ENCODE measurements at regions not wholly inside any gene's neighbourhood (a gene's known extent, or its start where the extent isn't known, plus 50 kb on each side); places are given as distances from the start of the nearest gene placed in this dataset.
"Not testable (repeated sequence)": the region's sequence is repeated elsewhere in the genome, so short reads cannot be mapped to it uniquely, and the experiment has no call there.

DNA sequence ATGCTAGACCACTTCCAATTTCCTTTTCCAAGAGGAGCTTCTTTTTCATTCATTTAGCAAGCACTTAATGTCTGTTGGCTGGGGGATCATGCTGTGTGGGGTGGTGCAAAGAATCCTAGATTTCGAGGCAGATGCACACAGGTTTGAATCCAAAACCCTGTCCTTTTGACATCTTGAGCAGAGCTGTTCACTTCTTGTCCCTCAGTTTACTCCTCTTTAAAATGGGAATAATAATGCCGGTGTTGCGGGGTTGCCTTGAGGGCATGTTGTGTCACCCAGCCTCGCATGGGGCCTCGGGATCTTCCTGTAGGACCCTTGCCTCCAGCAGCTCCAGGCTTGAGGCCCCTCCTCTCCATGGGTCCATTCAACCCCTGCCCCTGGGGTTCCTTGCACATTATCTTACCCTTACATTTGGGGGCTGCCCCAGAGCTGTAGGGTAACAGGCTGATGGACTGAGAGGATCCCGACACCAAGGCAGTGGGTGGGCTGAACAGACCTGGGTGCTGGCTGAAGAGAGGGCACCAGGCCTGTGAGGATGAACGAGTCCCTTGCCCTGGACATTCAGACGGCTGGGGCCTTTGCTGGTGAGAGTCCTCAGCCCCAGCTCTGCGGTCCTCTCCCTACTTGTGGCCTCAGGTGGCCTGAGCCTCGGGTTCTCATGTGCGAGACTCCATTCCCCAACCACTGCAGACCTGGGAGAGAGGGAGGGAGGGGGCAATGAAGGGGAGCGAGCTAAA lies 145.8 kb downstream of the BARX1 start:
- no peak for DNase-seq

DNA sequence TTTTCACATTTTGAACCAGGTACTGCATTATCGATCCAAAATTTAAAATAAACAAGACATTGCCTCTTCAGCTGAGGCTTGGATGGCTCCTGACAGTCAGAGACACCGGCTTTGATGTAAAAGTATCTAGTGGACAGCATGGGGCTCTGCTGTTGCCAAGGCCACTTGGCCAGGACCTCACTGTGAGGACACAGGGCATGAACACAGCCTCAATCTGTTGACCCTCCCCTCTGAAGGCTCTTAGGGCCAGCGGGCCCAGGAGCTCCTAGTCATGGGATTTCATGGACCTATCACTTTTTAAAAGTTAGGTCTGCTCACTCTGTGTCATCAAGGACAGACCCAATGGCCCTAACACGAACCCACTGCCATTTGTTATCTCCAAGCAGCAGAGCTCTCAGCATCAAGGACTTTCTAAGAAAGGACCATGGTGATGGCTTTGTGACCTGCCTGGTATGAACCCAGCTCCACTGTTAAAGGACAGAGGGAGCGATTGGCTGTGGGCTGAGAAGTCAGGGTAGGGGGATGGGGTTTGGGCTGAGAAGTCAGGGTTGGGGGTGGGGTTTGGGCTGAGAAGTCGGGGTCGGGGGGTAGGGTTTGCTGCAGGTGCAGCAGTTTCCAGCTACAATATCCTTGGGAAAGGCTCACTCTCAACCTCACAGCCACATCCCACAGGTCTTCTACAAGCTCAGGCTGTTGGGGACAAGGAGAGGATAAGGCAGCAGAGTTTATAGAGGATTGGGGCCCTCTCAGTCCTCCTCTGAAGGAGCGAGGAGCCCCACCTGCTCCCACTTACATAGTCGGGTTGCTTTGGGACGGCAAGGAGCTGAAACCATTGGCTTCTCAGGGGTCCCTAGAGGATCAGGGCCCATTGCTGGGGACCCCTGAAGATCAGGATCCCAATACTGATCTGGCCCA lies 146.8 kb downstream of the BARX1 start:
- DNase-seq, result no peak

DNA sequence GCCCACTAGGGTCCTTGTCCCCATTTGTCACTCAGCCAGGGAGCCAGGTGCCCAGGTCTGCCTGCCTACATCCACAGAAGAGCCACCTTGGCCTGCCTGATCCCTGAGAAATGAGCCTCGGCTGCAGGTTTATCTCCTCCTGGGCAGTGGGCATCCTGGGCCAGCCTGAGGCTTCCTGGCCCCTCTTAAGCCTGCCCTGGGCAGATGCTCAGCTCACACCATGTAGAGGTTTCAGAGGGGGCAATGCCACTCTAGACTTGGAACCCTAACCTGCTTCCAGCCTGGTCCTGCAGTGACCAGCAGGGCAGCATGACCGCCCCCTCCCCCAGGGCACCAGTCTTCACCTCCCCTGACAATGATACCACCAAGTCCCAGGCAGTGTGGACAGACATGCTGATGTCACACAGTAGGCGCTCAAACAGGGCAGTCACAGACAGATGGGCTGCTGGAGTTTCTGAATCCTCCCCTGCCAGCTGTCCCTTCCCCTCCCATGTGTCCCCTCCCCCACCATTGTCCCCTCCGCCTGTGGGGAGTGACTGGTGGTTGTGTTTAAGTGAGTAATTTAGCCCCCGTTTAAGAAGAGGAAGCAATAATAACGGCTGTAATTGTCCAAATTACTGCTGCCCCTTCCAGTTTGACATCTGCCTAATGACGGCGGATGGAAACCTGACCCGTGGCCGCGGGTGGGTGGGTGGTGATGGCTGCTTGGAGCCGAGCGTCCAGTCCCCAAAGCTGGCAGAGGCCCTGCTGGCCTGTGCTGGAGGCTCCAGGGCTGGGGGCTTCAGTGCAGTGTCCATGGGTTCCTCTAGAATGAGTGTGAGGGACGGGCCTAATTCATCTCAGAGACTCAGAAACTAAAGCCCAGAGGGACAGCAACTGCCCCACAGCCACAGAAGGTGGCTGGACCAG lies 147.7 kb downstream of the BARX1 start:
- DNase-seq, result peak; percentile 80

DNA sequence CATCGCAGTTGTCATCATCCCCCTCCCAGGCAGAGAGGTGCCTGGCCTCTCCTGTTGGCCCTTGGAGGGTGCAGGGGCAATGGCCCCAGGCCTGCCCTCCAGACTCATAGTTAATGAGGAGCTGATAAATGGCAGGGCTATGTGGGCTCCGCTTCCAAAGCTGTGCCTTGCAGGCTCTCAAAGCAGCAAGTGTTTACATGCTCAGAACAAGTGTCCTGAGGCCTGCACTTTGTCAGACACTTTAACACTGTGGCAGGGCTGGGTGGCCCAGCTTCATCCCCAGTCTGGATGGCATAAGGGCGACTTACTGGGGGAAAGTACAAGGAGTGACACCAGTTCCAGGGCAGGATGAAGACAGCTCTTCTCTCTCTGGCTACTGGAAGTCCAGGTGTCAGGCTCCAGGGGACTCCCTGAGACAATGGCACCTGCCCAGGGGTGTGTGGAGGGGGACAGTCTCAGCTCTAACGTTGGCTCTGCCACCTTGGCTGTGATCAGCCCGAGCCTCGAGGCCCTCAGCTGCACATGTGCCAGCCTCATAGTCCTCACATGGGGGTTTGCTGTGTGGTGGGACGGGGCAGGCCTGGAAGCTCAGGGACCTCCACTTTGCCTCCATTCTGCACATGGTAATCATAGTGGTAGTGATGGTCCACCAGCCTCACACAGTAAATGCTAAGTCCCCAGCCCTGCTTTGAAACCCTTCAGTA lies 153.4 kb downstream of the BARX1 start:
- no peak for DNase-seq

DNA sequence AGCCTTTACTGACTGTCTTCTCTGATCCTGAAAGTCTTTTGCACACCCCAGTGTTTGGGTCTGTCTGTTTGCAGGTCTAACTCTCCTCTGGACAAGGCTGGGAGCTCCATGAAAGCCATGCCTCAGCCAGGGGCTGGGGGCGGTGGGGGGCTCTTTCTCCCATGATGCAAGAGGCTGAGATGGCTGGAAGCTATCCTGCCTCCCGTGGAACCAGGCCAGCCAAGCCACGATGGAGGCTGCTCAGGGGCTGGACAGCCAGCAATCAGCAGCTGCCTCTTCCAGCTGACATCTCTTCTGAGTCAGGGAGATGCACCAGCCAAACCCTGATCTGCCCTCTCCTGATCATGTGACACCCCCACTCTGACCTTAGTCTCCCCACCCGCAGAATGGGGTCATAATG lies 154.0 kb downstream of the BARX1 start:
- DNase-seq, result no peak

DNA sequence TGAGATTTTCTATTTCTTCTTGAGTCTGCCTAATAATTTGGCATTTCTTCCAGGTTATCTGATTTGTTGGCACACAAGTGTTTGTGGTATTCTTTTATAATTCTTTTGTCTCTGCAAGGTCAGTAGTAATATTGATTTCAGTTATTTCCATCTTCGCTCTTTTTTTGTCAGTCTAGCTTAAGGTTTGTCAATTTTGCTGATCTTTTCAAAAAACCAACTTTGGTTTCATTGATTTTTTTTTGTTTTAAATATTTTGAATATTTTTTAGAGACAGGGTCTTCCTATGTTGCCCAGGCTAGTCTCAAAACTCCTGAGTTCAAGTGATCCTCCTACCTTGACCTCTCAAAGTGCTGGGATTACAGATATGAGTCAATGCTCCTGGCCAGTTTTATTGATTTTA lies 162.8 kb downstream of the BARX1 start:
- no peak for DNase-seq

DNA sequence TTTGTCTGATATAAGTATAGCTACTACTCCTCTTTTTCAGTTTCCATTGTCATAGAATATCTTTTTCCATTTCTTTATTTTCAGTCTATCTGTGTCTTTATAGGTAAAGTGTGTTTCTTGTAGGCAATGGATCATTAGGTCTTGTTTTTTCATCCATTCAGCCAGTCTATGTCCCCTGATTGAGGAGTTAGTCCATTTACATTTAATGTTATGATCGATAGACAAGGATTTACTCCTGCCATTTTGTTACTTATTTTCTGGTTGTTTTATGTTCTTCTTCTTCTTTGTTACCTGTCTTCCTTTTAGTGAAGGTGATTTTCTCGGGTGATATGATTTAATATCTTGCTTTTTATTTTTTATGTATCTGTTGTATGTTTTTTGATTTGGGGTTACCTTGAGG lies 169.0 kb downstream of the BARX1 start:
- no peak for DNase-seq

DNA sequence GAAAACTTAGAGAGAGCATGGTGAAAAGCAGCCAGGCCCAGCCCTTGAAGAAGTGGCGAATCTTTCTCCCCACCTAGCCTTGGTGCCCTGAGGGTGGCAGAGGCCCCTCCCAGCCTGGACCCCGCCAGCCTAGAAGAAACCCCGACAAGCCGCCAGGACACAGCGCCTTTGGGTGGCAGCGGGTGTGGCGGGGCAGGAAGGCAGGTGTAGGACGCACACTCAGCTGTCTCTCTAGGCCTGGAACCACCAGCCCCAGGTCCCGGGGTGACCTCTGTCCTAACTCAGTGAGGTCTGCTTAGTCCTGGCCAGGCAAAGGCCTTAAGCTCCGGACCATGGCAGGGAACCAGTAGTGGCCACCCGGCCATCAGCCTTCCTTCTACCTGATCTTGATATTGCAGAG lies 178.3 kb downstream of the BARX1 start:
- DNase-seq, result no peak

DNA sequence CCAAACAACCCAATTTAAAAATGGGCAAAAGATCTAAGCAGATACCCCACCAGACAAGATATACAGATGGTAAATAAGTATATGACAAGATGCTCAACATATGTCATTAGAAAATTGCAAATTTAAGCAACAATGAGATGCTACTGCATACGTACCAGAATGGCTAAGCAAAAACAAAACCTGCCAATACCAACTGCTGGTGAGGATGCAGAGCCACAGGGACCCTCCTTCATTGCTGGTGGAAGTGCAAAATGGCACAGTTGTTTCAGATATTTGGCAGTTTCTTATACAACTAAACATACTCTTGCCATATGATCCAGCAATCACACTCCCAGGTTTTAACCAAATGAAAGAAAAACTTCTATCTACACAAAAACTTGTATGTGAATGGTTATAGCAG lies 178.9 kb downstream of the BARX1 start:
- DNase-seq, result no peak

DNA sequence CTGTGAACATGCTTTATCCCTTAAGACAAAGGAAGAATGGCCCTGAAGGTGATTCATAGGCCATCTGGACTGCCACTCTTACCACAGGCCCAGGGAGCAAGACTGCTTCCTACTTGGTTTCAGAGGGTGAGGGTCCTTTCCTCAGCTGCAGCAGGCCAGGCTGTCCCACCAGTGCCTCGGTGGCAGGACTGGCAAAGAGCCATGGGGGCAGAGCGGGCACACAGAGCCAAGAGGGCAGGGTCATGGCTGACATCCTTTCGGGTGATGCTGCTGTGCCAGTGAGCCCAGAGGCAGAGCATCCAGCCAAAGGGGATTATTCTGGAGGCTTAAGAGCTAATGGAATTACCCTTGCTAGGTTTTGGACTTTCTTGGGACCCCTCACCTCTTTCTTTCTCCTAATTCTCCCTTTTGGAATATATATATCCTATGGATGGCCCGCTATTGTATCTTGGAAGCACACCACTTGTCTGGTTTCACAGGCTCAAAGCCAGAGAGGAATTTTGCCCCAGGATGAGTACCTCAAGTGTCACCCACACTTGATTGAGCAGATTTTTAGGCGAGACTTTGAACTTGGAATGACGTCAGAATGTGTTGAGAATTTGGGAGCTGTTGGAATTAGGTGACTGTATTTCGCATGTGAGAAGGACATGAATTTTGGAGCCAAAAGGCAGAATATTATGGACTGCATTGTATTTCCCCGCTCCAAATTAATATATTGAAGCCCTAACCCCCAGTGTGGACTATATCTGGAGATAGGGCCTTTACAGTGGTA lies 180.6 kb downstream of the BARX1 start:
- DNase-seq, result no peak

DNA sequence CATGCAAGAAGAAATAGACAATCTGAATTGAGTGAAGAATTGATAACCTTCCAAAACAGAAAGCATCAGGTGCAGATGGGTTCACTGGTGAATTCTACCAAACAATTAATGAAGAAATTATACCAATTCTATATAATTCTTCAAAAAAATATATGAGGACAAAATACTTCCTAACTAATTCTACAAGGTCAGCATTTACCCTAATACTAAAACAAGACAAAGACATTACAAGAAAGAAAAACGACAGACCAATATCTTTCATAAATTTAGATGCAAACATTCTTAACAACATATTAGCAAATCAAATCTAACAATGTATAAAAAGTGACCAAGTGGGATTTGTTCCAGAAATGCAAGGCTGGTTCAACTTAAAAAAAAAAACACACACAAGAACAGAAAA lies 183.9 kb downstream of the BARX1 start:
- no peak for DNase-seq

DNA sequence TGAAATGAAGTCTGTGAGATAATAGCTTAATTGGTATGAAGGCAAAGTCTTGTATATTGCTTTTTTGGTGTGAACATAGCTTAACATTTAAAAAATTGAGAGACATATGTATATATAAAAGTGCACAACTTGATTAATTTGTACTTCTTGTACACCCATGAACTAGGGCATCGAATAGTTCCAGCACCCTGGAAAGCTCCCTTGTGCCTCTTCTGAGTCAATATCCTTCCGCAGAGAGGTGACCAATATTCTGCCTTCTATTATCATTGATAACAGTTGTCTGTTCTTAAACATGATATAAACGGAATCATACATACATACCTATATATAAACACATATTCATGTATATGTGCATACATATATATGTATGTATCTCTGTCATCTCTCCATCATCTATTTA lies 185.4 kb downstream of the PHF2 start:
- no peak for DNase-seq

DNA sequence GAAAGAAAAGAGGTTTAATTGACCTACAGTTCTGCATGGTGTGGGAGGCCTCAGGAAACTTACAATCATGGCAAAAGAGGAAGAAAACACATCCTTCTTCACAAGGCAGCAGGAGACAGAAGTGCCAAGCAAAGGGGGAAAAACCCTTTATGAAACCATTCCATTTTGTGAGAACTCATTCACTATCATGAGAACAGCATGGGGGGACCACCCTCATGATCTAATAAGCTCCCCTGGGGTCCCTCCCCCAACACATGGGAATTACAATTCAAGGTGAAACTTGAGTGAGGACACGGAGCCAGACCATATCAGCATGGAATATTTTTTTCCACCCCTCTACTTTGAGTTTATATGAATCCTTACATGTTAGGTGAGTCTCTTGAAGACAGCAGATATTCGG lies 173.7 kb downstream of the PHF2 start:
- DNase-seq, result no peak

DNA sequence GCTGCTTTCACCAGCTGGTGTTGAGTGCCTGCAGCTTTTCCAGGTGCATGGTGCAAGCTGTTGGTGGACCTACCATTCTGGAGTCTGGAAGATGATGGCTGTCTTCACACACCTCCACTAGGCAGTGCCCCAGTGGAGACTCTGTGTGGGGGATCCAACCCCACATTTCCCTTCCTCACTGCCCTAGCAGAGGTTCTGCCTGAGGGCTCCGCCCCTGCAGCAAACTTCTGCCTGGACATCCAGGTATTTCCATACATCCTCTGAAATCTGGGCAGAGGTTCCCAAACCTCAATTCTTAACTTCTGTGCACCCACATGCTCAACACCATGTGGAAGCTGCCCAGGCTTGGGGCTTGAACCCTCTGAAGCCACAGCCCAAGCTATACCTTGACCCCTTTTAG lies 172.4 kb downstream of the PHF2 start:
- DNase-seq, result not testable (repeated sequence)

DNA sequence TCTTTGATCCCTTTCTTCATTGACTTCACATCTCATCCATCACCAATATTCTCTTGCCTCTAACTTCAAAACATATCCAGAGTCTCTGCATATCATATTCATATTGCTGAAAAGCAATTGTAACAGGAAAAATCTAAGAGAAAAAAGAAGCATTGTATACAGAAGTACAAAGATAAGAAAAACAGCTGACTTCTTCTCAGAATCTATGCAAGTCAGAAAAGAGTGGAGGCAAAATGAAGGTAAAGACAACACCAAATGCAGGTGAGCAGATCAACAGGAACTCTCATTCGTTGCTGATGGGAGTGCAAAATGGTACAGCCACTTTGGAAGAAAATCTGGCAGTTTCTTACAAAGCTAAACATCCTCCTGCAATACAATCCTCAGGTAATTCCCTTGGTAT lies 155.6 kb downstream of the PHF2 start:
- no peak for DNase-seq

DNA sequence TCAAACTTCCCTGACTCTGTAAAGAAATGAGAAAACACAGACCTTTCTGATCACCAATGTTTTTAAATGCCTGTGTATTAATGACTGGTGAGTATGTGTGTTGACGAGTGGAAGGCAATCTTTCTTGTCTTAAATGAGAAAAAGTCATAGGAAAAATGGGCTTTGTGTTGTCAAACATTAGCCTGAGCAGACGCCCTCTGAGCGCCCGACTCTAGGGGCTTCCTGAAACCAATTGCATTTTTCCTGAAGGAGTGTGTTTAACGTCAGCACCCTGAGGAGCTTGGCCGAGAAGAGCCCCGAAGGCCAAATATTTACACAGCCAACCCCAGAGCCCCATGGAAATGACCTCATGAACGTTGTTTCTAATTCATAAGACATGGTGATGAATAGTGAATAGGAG lies 154.3 kb downstream of the PHF2 start:
- DNase-seq, result no peak

DNA sequence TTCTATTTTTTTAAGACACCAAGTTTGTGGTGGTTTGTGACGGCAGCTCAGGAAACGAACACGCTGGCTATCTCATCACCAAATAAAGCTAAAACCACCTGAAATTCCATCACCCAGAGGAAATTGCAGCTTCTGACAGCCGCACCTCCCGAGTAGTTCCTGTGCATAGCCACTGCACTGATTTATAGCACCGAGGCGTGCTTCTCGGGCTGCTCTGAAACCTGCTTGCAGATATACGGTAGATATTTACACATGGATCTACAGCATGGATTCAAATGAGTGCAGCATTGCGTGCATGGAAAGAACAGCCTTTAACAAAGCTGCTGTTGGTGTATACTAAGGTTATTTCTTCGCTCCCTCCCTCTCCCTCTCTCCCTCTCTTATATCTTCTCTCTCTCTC lies 153.8 kb downstream of the PHF2 start:
- DNase-seq, result no peak

Measured in COR-L47 (cell line).